Heart right ventricle (tissue), 16 donors: ENCODE measurements at regions not wholly inside any gene's neighbourhood (a gene's known extent, or its start where the extent isn't known, plus 50 kb on each side); places are given as distances from the start of the nearest gene placed in this dataset.

Source experiments
- ATAC-seq, 8 donors: fragments of 200-7000 bp; cut with Tn5 transposase; one replicate each; pipeline ENCODE4 v1.9.1; 2020; ENCODE audit warnings: mild to moderate bottlenecking in 8 of 8, moderate library complexity in 8 of 8, moderate number of reproducible peaks in 1 of 8
- DNase-seq, 2 donors: peaks; one replicate each; pipeline ENCODE4 v3.0.0-alpha.2; 2020
- H3K27ac ChIP-seq, 10 donors: fragments of 200-600 bp; sonication (generic) in 2 of 10; one replicate each; pipeline versions ENCODE4 v1.5.0 to v1.8.0; 2020 to 2022; ENCODE audit warnings: mild to moderate bottlenecking in 3 of 10
- H3K27me3 ChIP-seq, 7 donors: fragments of 200-600 bp; one replicate each; pipeline ENCODE4 v1.8.0; 2021 to 2022; ENCODE audit warnings: mild to moderate bottlenecking in 2 of 7
- H3K36me3 ChIP-seq, 9 donors: fragments of 200-600 bp; sonication (generic) in 1 of 9; one replicate each; pipeline versions ENCODE4 v1.5.0 to v1.8.0; 2020 to 2022; ENCODE audit warnings: mild to moderate bottlenecking in 2 of 9
- H3K4me1 ChIP-seq, 9 donors: fragments of 200-600 bp; sonication (generic) in 1 of 9; one replicate each; pipeline versions ENCODE4 v1.5.0 to v1.8.0; 2020 to 2022; ENCODE audit warnings: mild to moderate bottlenecking in 4 of 9
- H3K4me3 ChIP-seq, 10 donors: fragments of 200-600 bp; sonication (generic) in 2 of 10; one replicate each; pipeline versions ENCODE4 v1.5.0 to v1.8.0; 2020 to 2022; ENCODE audit warnings: mild to moderate bottlenecking in 7 of 10, moderate library complexity in 2 of 10
- H3K9me3 ChIP-seq, 11 donors: fragments of 200-600 bp in 10 of 11; sonication (generic) in 2 of 11; one replicate each; pipeline versions ENCODE4 v1.5.0 to v1.8.0; 2013 to 2022; ENCODE audit warnings: mild to moderate bottlenecking in 2 of 11, control low read depth in 1 of 11, moderate library complexity in 1 of 11
- WGBS, 2 donors: extraction: QIAGEN DNeasy Blood & Tissue Kit; methylation state at CpG; one replicate each; pipeline ENCODE4 v1.1.7; 2013; ENCODE audit warnings: inconsistent platforms in 1 of 2; 5-methylcytosine and 5-hydroxymethylcytosine counted together
- intact Hi-C, 10 donors: fragments of 100-400 bp; cut with DNase I; formaldehyde crosslinking; loops; one replicate each; pipeline versions ENCODE4 v1.11.1 to v1.14.2; 2022
- TF ChIP-seq, protein P1 (sequence below), 9 donors: fragments of 200-600 bp; sonication (generic) in 2 of 9; IDR thresholded peaks; one replicate each; pipeline versions ENCODE4 v1.5.0 to v1.8.0; 2021 to 2022; ENCODE audit warnings: antibody characterized with exemption in 9 of 9, mild to moderate bottlenecking in 5 of 9, moderate library complexity in 1 of 9
- donor health status: Arrhythmogenic right ventricular cardiomyopathy.
- donor health status: ischemic (EF 13 %, LVEDD 7.1; RV severe dilation, severe dysfunction).
- donor health status: healthy with polysubstance abuse.
- donor health status: DM: no; HTN: yes; CAD: no.
- donor health status: DM: no; HTN: no; CAD: no.
- donor health status: ischemic (EF 25% LVEDD 6.9; RV normal size, moderate dysfunction).
- donor health status: ischemic (EF 25% LVEDD 5.7; RV mildly dilated, moderate dysfunction).
- donor health status: healthy.
- donor health status: DM: yes; HTN: yes; CAD: no.
- donor health status: Ischemic cardiomyopathy.
- donor health status: ischemic (EF 35%, LVEDD 5.7; RV mildly dilated, moderate dysfunction).
- donor health status: nonischemic (EF 11% LVEDD 7.7; RV severe dilation, severe dysfunction).
- donor health status: DM: yes; HTN: yes; CAD: no.
- donor health status: PGD.
- donor health status: ischemic (EF 29% LVEDD 5.4; RV normal size, mild dysfunction).
- donor health status: nonischemic (EF 23%, LVEDD 6.1; RV moderate dilation, normal function).

GRCh38 chr6:40028449-40028848 is 94.2 kb upstream of the MOCS1 start:
- no peak overlapping the region for H3K27ac ChIP-seq
- no peak overlapping the region for H3K4me3 ChIP-seq
- intact Hi-C loops, result no loop called here
- ATAC-seq, result no peak
- TF ChIP-seq, protein P1, sequence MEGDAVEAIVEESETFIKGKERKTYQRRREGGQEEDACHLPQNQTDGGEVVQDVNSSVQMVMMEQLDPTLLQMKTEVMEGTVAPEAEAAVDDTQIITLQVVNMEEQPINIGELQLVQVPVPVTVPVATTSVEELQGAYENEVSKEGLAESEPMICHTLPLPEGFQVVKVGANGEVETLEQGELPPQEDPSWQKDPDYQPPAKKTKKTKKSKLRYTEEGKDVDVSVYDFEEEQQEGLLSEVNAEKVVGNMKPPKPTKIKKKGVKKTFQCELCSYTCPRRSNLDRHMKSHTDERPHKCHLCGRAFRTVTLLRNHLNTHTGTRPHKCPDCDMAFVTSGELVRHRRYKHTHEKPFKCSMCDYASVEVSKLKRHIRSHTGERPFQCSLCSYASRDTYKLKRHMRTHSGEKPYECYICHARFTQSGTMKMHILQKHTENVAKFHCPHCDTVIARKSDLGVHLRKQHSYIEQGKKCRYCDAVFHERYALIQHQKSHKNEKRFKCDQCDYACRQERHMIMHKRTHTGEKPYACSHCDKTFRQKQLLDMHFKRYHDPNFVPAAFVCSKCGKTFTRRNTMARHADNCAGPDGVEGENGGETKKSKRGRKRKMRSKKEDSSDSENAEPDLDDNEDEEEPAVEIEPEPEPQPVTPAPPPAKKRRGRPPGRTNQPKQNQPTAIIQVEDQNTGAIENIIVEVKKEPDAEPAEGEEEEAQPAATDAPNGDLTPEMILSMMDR (IDR thresholded peaks at IDR 0.05), result no peak
- no peaks in the 10 kb centered on the region for H3K9me3 ChIP-seq
- 86 to 96% methylated on average over 1 of the region's 1 CpG for WGBS, 2 donors
- no peaks in the 10 kb centered on the region for H3K36me3 ChIP-seq
- H3K27me3 ChIP-seq, result peaks cover 0 to 26% (median 8%) of the 10 kb centered on the region in 7 donors
- DNase-seq, result no peak
- no peaks in the 10 kb centered on the region for H3K4me1 ChIP-seq

DNA sequence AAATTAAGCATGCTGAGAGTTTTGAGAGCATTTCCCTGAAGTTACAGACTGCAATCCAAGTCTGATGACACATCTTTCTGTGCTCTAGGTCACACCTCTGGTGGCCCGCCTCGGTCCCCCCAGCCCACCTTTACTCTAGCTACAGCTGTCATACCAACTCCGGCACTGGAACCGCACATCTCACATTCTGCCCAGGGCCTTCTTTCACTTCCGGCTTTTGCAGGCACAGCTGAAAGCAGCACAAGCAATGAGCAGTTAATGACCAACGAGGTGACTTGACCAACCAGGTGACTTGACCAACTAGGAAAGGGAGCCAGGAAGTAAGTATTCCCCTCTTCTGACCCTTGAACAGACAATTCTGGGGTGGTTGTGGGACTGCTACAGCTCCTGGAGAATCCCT is 88.6 kb upstream of the MOCS1 start:
- ATAC-seq (no peak), DNase-seq (no peak)
- Histone ChIP-seq H3K27me3 (peaks cover 0 to 34% (median 12%) of the 10 kb centered on the region in 7 donors), H3K4me1 (no peaks in the 10 kb centered on the region), H3K9me3 (peaks cover 0 to 19% (median 0%) of the 10 kb centered on the region in 11 donors), H3K4me3 (no peak overlapping the region), H3K36me3 (no peaks in the 10 kb centered on the region), H3K27ac (no peak overlapping the region)
- 84 to 86% methylated on average over 6 of the region's 6 CpGs for WGBS, 2 donors
- TF ChIP-seq, protein P1 (IDR thresholded peaks at IDR 0.05), result no peak
- intact Hi-C loops, result no loop called here

GRCh38 chr6:40020166-40020565 is 85.9 kb upstream of the MOCS1 start:
- Histone ChIP-seq H3K9me3 (peaks cover 0 to 35% (median 6%) of the 10 kb centered on the region in 11 donors), H3K4me3 (no peak overlapping the region), H3K27me3 (peaks cover 0 to 16% (median 12%) of the 10 kb centered on the region in 7 donors), H3K36me3 (no peaks in the 10 kb centered on the region), H3K4me1 (no peaks in the 10 kb centered on the region), H3K27ac (no peak overlapping the region)
- TF ChIP-seq, protein P1 (IDR thresholded peaks at IDR 0.05), result no peak
- ATAC-seq, result no peak
- intact Hi-C loops, result no loop called here
- no peak for DNase-seq

GRCh38 chr6:40015530-40015929 is 81.3 kb upstream of the MOCS1 start:
- WGBS, 2 donors, result 95 to 100% methylated on average over 1 of the region's 1 CpG
- H3K4me3 ChIP-seq, result no peak overlapping the region
- peaks cover 0 to 35% (median 6%) of the 10 kb centered on the region in 11 donors for H3K9me3 ChIP-seq
- ATAC-seq, result no peak
- DNase-seq, result no peak
- intact Hi-C loops, result no loop called here
- TF ChIP-seq, protein P1 (IDR thresholded peaks at IDR 0.05), result no peak
- H3K27me3 ChIP-seq, result peaks cover 0 to 2% (median 0%) of the 10 kb centered on the region in 7 donors
- no peaks in the 10 kb centered on the region for H3K36me3 ChIP-seq
- no peak overlapping the region for H3K27ac ChIP-seq
- H3K4me1 ChIP-seq, result no peaks in the 10 kb centered on the region
